Cardiac muscle cell (in vitro differentiated cells and primary cell): ENCODE measurements at regions not wholly inside any gene's neighbourhood (a gene's known extent, or its start where the extent isn't known, plus 50 kb on each side); places are given as distances from the start of the nearest gene placed in this dataset.

Source experiments
- DNase-seq, 2 donors: peaks; one replicate each; pipeline versions ENCODE4 v3.0.0 to v3.0.0-alpha.2; 2010 to 2017; ENCODE audit warnings: low read depth in 1 of 2, low spot score in 1 of 2
- H3K27ac ChIP-seq: fragments of 200-600 bp; sonication (generic); 2 replicates; pipeline ENCODE4 v1.5.1; 2016
- H3K27me3 ChIP-seq: fragments of 200-600 bp; sonication (generic); 2 replicates; pipeline ENCODE4 v1.6.0; 2016; ENCODE audit warnings: control low read depth
- H3K36me3 ChIP-seq: fragments of 200-600 bp; sonication (generic); 2 replicates; pipeline ENCODE4 v1.5.1; 2016; ENCODE audit warnings: control low read depth
- H3K4me1 ChIP-seq: fragments of 200-600 bp; sonication (generic); 2 replicates; pipeline ENCODE4 v1.8.1; 2017; ENCODE audit warnings: low read depth, mild to moderate bottlenecking, mixed run types
- H3K4me3 ChIP-seq: fragments of 200-600 bp; sonication (generic); 2 replicates; pipeline ENCODE4 v1.5.1; 2016; ENCODE audit warnings: mild to moderate bottlenecking
- H3K9me3 ChIP-seq: fragments of 200-600 bp; sonication (generic); 2 replicates; pipeline ENCODE4 v1.5.1; 2017; ENCODE audit warnings: low read depth, mild to moderate bottlenecking, control low read depth
- TF ChIP-seq, protein P1 (sequence below): IDR thresholded peaks from 2 replicates; pipeline ENCODE4 v1.5.1; 2012; ENCODE audit warnings: low read depth, mild to moderate bottlenecking, low read length

GRCh38 chr4:136219592-136220125 is 1312.6 kb downstream of the PCDH18 start:
- Histone ChIP-seq H3K9me3 (no peaks in the 10 kb centered on the region), H3K4me1 (no peaks in the 10 kb centered on the region), H3K27ac (no peak overlapping the region), H3K4me3 (no peak overlapping the region), H3K27me3 (no peaks in the 10 kb centered on the region), H3K36me3 (no peaks in the 10 kb centered on the region)
- TF ChIP-seq, protein P1, sequence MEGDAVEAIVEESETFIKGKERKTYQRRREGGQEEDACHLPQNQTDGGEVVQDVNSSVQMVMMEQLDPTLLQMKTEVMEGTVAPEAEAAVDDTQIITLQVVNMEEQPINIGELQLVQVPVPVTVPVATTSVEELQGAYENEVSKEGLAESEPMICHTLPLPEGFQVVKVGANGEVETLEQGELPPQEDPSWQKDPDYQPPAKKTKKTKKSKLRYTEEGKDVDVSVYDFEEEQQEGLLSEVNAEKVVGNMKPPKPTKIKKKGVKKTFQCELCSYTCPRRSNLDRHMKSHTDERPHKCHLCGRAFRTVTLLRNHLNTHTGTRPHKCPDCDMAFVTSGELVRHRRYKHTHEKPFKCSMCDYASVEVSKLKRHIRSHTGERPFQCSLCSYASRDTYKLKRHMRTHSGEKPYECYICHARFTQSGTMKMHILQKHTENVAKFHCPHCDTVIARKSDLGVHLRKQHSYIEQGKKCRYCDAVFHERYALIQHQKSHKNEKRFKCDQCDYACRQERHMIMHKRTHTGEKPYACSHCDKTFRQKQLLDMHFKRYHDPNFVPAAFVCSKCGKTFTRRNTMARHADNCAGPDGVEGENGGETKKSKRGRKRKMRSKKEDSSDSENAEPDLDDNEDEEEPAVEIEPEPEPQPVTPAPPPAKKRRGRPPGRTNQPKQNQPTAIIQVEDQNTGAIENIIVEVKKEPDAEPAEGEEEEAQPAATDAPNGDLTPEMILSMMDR = no peak
- no peak for DNase-seq

DNA sequence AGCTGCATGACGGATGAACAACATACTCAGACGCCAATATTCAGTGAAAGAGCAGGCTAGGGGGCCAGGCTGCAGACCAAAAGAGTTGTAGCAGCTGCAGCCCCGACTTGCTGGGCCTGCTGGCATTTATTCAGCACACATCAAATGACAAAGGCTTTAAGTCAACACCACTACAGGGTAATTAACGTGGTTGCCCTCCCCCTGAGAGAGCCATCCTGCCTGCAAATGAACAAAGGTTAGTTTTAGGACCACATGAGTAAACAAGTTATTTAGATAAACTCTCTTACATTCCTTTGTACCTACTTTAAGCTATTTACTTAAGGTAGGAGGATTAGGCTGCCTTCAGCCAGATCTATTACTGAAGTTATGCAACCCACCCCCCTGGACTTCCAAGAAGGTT is 1329.1 kb downstream of the PCDH18 start:
- Histone ChIP-seq H3K4me1 (no peaks in the 10 kb centered on the region), H3K4me3 (no peak overlapping the region), H3K27ac (no peak overlapping the region), H3K36me3 (no peaks in the 10 kb centered on the region), H3K9me3 (no peaks in the 10 kb centered on the region), H3K27me3 (no peaks in the 10 kb centered on the region)
- DNase-seq = no peak
- TF ChIP-seq, protein P1 = no peak

DNA sequence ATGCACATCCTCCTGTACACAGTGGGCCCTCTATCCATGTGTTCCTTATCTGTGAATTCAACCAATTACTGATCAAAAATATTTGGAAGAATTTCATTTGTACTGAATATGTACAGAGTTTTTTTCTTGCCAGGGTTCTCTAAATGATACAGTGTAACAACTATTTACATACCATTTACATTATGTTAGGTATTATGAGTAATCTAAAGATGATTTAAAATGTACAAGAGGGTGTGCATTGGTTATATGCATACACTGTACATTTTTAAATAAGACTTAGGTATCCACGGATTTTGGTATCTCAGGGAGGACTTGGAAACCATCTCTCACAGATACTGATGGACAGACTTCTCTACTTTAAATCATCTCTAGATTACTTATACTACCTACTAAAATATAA is 1333.9 kb downstream of the PCDH18 start:
- no peaks in the 10 kb centered on the region for H3K27me3 ChIP-seq
- no peak for DNase-seq
- no peaks in the 10 kb centered on the region for H3K9me3 ChIP-seq
- no peaks in the 10 kb centered on the region for H3K36me3 ChIP-seq
- TF ChIP-seq, protein P1 = no peak
- no peak overlapping the region for H3K27ac ChIP-seq
- H3K4me1 ChIP-seq = no peaks in the 10 kb centered on the region
- H3K4me3 ChIP-seq = no peak overlapping the region

DNA sequence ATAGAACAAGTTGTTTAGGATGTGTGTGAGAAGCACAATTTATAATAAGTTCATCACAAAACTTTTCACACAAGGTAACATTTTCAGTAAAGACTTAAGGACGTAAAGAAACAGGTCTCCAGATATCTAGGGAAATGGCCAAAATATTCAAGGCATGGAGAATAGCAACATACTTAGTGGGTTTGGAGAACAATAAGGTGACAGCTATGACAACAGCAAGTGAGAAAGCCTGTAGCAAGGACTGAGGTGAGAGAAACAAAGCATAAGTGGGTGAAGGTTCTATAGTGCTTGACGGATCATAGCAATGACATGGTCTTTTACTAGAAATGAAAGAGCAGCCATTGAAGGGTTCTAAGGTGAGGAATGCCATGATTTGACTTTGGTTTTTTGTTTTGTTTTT is 1337.3 kb downstream of the PCDH18 start:
- Histone ChIP-seq H3K27ac (no peak overlapping the region), H3K4me1 (no peaks in the 10 kb centered on the region), H3K9me3 (no peaks in the 10 kb centered on the region), H3K4me3 (no peak overlapping the region), H3K27me3 (no peaks in the 10 kb centered on the region), H3K36me3 (no peaks in the 10 kb centered on the region)
- TF ChIP-seq, protein P1 = no peak
- DNase-seq = no peak

GRCh38 chr4:136186650-136187049 is 1345.6 kb downstream of the PCDH18 start:
- Histone ChIP-seq H3K4me3 (no peak overlapping the region), H3K9me3 (no peaks in the 10 kb centered on the region), H3K4me1 (no peaks in the 10 kb centered on the region), H3K27ac (no peak overlapping the region), H3K27me3 (no peaks in the 10 kb centered on the region), H3K36me3 (no peaks in the 10 kb centered on the region)
- TF ChIP-seq, protein P1 = no peak
- no peak for DNase-seq

- Histone ChIP-seq H3K27ac (no peak overlapping the region), H3K36me3 (no peaks in the 10 kb centered on the region), H3K4me3 (no peak overlapping the region), H3K9me3 (no peaks in the 10 kb centered on the region), H3K27me3 (no peaks in the 10 kb centered on the region), H3K4me1 (peaks cover 7% of the 10 kb centered on the region)
- TF ChIP-seq, protein P1 = no peak
- no peak for DNase-seq
Measured at GRCh38 chr4:136183513-136183912, 1348.8 kb downstream of the PCDH18 start.
